ENCODE measurements at regions not wholly inside any gene's neighbourhood (a gene's known extent, or its start where the extent isn't known, plus 50 kb on each side); places are given as distances from the start of the nearest gene placed in this dataset.

DNA sequence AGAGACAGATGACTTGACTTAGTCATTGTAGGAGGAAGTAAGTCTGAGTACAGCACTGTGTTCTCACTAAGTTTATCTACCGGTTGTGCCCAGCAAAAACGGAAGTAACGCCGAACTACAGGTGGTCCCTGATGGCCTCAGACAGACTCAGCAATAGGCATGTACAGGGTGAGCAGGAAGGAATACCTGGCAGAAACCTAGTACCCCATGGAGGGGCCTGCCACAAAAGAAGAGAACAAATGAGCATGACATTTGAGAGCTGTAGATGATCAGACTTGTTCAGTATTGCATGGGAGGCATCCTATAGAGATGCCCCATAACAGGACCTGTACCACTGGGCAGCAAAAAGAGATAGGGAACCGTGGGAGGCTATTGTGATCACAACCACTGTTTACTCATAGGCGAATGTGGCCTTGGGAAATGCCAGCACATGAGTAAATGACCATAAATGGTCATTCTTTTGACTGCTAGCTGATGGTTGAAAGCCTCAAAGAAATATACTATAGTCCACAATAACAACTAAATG, 106.4 kb upstream of the TAB2 start:
- H3K27ac Mint-ChIP-seq, result peak overlapping the region; percentile 87
- peak overlapping the region; percentile 47 for H3K4me3 Mint-ChIP-seq
- H3K4me1 Mint-ChIP-seq, result peaks cover 14% of the 10 kb centered on the region
- H3K9me3 Mint-ChIP-seq, result no peaks in the 10 kb centered on the region
- H3K27me3 Mint-ChIP-seq, result no peaks in the 10 kb centered on the region
- H3K36me3 Mint-ChIP-seq, result no peaks in the 10 kb centered on the region
- peak; percentile 88 for ATAC-seq

DNA sequence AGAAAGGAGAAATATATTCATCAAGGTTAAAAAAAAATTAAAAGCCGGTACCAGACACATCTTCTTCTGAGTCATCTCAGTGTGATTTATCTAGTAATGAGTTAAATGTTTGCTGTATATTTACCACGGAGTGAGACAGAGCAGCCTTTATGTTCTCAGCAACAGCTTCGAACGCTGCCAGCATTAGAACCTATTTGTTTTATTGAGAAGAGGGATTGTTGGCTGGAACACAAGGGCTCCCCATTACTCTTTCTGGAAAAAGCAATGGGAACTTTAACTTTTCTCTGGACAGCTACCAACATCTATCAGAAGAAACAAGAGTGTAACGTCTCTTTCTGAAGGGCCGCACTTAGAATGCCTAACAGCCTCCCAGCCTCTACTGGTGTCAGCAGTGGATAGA, 105.3 kb upstream of the TAB2 start:
- Mint-ChIP-seq H3K4me3 (no peak overlapping the region), H3K27me3 (no peaks in the 10 kb centered on the region), H3K4me1 (peaks cover 14% of the 10 kb centered on the region), H3K9me3 (no peaks in the 10 kb centered on the region), H3K27ac (no peak overlapping the region), H3K36me3 (no peaks in the 10 kb centered on the region)
- no peak for ATAC-seq

DNA sequence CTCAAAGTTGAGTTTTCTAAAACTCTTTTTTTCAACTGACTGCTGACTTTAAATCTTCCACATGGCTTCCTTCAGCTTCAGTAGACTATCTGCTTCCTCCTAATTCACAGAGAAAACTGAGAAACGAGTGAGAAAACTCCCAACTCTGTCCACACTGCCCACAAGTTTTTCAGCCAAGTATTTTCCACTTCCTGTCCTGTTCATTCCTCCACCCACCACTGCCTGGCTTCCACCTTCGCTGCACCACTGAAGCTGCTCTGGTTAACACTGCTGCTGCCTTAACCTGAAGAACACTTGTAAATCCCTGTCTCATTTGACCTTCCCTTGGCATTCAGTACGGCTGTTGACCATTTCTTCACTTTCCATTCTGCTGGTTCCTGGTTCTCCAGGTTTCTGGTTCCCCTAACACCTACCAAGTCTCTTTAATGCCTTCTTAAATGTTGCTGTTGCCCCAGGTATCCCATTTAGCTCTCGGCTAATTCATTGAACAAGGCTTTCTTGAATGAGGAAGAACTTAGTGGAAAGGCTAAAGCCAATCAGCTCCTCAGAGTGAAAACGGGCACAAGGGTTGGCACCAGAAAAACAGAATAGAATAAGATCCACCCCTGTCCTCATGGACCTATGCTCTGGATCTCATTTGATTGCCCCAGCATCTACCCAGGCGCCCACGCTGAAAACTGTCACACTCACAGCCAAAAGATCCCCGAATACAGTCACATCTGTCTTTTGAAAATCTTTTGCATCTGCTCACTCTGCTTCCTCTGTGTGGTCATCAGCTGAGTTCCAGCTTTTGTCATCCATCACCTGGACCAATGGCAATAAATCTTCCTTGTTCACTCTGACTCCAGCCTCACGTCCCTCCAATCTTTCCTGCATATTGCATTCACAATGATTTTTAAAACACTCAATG, 104.4 kb upstream of the TAB2 start:
- Mint-ChIP-seq H3K4me3 (no peak overlapping the region), H3K9me3 (no peaks in the 10 kb centered on the region), H3K27ac (no peak overlapping the region), H3K4me1 (peaks cover 17% of the 10 kb centered on the region), H3K36me3 (no peaks in the 10 kb centered on the region), H3K27me3 (no peaks in the 10 kb centered on the region)
- ATAC-seq, result peak; percentile 84

DNA sequence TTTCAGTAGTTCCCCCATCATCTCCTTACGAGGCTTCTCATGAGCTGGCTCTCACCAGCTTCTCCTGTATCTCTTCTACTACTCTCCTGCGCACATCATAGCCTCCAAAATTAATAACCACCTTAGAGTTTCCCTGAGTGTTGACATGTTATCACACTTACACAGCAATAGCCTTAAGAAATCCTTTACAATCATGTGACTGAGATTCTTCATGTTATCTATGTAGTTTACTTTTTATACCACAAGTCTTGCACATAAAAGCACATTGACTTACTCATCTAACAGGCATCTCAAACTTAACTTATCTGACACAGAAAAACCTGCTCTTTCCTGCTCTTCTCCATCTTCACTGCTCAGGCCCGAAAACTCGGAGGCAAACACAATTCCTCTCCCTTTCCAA, 103.7 kb upstream of the TAB2 start:
- peak; percentile 2 for ATAC-seq
- Mint-ChIP-seq H3K36me3 (no peaks in the 10 kb centered on the region), H3K9me3 (no peaks in the 10 kb centered on the region), H3K27me3 (no peaks in the 10 kb centered on the region), H3K4me3 (no peak overlapping the region), H3K4me1 (peaks cover 24% of the 10 kb centered on the region), H3K27ac (no peak overlapping the region)

DNA sequence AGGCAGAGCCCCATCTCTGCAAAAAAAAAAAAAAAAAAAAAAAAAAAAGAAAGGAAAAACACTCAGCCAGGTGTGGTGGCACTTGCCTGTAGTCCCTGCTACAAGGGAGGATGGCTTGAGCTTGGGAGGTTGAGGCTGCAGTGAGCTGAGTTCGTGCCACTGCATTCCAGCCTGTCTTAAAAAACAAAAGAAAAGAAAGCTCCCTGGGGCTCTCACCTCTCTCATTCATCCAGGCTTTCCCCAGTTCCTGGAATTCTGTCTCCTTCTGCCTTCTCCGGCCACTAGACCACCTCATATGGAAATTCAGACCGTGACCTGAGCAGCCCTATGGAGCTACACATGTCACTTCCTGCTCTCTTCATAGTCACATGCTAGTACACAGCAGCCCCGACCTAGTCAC, 101.1 kb upstream of the TAB2 start:
- H3K36me3 Mint-ChIP-seq, result no peaks in the 10 kb centered on the region
- H3K9me3 Mint-ChIP-seq, result no peaks in the 10 kb centered on the region
- H3K27ac Mint-ChIP-seq, result peak overlapping the region; percentile 41
- no peak overlapping the region for H3K4me3 Mint-ChIP-seq
- ATAC-seq, result no peak
- no peaks in the 10 kb centered on the region for H3K27me3 Mint-ChIP-seq
- peaks cover 11% of the 10 kb centered on the region for H3K4me1 Mint-ChIP-seq

DNA sequence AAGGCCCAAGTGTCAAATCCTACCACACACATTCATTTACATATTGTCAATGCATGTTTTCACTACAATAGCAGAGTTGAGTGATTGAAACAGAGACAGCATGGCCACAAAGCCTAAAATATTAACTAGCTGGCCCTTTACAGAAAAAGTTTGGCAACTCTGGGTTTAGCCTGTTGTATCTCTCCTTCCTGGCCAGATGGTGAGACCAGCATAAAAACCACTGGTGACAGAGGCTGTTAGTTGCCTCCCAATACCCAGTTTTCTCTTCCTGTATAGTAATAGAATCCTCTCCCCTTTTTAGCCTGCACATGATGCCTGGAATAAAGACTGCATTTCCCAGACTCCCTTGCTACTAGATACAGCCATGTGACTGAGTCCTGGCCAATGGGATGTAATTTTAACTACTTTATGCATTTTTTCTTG, 100.0 kb upstream of the TAB2 start:
- no peak for ATAC-seq
- Mint-ChIP-seq H3K4me1 (peaks cover 11% of the 10 kb centered on the region), H3K27ac (no peak overlapping the region)

DNA sequence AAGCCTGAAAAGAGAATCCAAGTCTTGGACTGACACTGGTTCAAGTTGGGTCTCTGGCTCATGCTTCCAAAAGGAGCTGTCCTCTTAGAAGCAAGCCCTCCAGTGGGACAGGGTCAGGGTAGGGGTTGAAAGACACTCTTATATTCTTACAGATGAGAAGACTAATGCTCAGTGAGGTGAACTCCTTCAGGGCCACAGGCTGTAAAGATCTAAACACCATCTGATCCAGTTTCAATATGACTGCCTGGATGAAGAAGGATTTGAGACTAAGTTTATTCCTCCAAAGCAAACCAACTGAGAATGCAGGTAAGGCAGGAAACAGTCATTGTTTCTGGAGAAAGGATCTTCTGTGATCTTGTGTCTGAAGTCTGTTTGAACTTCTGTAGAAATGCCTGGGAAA, 99.0 kb upstream of the TAB2 start:
- no peaks in the 10 kb centered on the region for H3K9me3 Mint-ChIP-seq
- peak overlapping the region; percentile 87 for H3K27ac Mint-ChIP-seq
- no peaks in the 10 kb centered on the region for H3K36me3 Mint-ChIP-seq
- H3K4me3 Mint-ChIP-seq, result peak overlapping the region; percentile 50
- peaks cover 11% of the 10 kb centered on the region for H3K4me1 Mint-ChIP-seq
- H3K27me3 Mint-ChIP-seq, result no peaks in the 10 kb centered on the region
- ATAC-seq, result peak; percentile 66

More for the DNA sequence above, 100.0 kb upstream of the TAB2 start:
- no peak overlapping the region for H3K4me3 Mint-ChIP-seq
- no peaks in the 10 kb centered on the region for H3K9me3 Mint-ChIP-seq
- H3K36me3 Mint-ChIP-seq, result no peaks in the 10 kb centered on the region
- H3K27me3 Mint-ChIP-seq, result no peaks in the 10 kb centered on the region

DNA sequence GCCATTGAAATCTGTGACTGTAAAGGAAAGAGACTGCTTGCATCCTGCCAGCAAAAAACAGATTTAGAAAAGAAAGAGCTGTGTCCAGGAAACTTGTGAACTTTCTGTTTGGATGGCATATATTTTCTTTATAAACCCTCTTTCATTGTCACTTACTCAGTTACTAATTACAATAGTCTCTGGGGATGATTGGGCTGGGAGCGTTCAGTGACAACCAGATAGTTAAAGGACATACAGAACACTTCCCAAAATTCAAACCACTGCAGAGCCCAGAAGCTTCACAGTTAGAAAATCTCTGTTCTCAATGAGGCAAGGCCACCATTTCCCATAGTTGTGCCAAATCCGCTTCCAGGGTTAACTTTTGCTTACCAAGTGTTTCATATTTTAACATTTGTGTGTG, 98.6 kb upstream of the TAB2 start:
- Mint-ChIP-seq H3K4me3 (peak overlapping the region; percentile 50), H3K27ac (peak overlapping the region; percentile 87), H3K27me3 (no peaks in the 10 kb centered on the region), H3K4me1 (peaks cover 11% of the 10 kb centered on the region), H3K9me3 (no peaks in the 10 kb centered on the region), H3K36me3 (no peaks in the 10 kb centered on the region)
- peak; percentile 71 for ATAC-seq

DNA sequence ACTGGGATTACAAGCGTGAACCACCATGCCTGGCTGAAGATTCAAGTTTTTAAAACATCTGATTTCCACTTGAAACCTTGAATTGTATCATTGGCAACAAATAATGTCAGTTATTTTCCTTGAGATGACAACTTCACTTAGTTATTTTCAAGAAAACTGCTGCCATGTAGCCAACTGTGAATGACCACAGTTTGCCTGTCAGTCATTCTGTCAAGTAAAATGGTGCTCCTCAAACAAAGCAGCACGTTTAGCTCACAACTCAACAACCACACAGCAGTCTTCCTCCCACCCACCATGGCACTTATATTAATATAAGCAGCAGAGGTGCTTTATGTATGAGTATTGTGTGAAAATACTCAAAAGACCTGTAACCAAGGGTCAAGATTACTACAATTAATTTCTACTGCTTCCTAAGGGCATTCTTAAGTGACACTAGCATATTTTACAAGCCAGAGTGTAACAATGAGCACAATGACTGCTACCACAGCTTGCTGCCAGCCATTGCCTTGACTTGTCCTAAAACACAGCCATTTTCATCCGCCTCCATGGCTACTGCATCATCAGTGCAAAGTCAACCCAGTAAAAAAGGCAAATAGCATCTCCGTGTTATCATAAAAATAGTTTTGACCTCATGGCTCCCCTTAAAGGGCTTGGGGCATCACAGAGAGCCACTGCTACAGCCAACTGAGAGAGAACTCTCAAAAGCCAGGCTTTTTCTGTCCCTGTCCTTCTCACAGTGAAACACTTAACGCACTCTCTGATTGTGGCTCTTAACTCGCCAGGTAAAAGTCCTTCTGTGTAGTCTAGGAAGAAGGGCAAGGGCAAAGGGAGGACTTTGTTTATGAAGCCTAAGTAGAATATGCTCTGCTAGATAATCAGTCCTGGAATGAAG, 96.4 kb upstream of the TAB2 start:
- ATAC-seq, result no peak
- Mint-ChIP-seq H3K36me3 (no peaks in the 10 kb centered on the region), H3K4me1 (peaks cover 11% of the 10 kb centered on the region), H3K9me3 (no peaks in the 10 kb centered on the region), H3K27ac (peak overlapping the region; percentile 53), H3K4me3 (no peak overlapping the region), H3K27me3 (no peaks in the 10 kb centered on the region)

DNA sequence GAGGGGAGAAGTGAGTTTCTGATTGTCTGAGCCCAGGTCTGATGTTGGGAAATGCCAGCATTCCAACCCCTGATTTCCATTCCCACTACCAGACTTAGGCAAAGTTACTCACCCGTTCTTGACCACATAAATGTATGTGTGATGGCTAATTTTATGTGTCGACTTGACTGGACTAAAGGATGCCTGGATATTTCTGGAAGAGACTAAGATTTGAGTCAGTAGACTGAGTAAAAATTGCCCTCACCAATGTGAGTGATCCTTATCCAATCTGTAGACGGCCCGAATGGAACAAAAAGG, 95.8 kb upstream of the TAB2 start:
- H3K27me3 Mint-ChIP-seq, result no peaks in the 10 kb centered on the region
- ATAC-seq, result no peak
- H3K27ac Mint-ChIP-seq, result peak overlapping the region; percentile 53
- no peaks in the 10 kb centered on the region for H3K9me3 Mint-ChIP-seq
- no peak overlapping the region for H3K4me3 Mint-ChIP-seq
- H3K36me3 Mint-ChIP-seq, result no peaks in the 10 kb centered on the region
- peaks cover 11% of the 10 kb centered on the region for H3K4me1 Mint-ChIP-seq

DNA sequence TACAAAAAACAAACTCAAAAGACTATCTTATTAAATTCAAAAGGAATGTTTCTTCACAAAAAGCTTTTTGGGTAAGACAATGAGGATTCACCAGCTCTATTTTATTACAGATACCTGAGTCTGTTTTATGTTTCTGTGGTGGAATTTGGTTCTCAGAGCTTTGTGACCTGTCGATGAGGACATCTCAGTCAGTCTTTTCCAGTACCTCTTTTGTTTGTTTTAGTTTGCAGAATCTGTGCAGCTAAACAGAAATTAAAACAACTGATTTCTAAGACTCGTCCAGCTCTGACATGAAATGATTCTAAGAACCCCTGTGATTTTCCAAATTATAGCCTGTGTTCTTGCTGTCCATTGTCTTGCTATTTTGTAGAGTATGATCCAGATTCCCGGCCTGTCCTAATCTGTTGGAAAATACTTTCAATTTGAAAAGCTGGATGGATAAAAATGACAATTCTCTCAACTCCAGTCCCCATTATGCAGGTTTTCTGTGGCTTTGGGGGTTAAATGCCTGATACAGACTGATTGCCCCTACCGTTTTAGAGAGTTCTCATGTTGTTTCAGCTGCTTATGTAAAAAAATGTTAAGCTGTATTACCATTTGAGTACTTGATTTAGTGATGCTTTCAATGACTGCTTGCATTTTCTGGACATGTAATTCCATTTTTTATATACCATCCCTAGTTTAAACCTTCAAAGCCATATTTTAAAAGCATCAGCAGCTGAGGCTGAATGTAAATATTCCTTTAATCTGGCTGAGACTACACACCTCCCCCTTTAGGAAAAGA, 94.2 kb upstream of the TAB2 start:
- Mint-ChIP-seq H3K27me3 (no peaks in the 10 kb centered on the region), H3K9me3 (no peaks in the 10 kb centered on the region), H3K4me3 (no peak overlapping the region), H3K36me3 (no peaks in the 10 kb centered on the region), H3K4me1 (peaks cover 7% of the 10 kb centered on the region), H3K27ac (no peak overlapping the region)
- ATAC-seq, result no peak

DNA sequence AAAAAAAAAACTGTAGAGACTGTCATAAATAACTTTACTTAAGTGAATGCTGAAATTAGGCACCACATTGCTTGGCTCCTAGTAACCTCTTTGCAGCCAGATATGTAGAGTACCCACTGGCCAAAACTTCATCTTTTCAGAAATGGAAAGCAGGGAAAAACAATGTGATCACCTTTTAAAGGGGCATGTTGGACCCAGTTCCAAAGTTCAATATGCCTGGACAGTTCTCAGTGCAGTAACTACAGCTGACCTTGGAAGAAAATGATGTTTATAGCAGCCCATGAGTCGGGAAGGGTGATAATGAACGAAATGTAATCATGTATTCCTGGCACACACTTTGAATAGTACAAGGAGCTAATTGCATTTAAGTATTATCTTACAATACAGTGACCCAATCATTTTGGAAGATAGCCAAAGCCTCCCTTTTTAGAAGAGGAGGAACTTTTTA, 93.6 kb upstream of the TAB2 start:
- no peak overlapping the region for H3K4me3 Mint-ChIP-seq
- peaks cover 5% of the 10 kb centered on the region for H3K4me1 Mint-ChIP-seq
- no peak for ATAC-seq
- H3K27ac Mint-ChIP-seq, result no peak overlapping the region
- no peaks in the 10 kb centered on the region for H3K9me3 Mint-ChIP-seq
- H3K27me3 Mint-ChIP-seq, result no peaks in the 10 kb centered on the region
- H3K36me3 Mint-ChIP-seq, result peaks cover 4% of the 10 kb centered on the region

DNA sequence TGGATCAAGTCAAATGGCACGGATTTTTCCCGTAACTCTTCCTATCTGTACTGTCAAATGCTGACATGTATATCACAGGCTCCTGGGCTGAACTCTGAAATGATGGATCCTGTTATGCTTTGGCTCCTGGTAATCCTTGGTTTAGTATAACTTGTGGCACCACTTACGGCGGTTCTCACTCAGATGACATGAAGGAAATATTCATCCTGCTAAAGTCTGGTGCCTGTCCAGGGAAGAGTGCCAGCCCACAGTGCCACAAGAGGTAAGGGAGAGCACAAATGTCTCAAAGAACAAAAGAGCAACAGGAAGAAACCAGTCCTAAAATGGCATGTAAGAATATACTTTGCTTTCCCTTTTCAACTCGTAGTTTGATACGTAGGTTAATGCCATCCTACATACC, 93.1 kb upstream of the TAB2 start:
- H3K27me3 Mint-ChIP-seq, result no peaks in the 10 kb centered on the region
- no peaks in the 10 kb centered on the region for H3K9me3 Mint-ChIP-seq
- H3K36me3 Mint-ChIP-seq, result peaks cover 6% of the 10 kb centered on the region
- H3K4me3 Mint-ChIP-seq, result no peak overlapping the region
- peaks cover 9% of the 10 kb centered on the region for H3K4me1 Mint-ChIP-seq
- ATAC-seq, result no peak
- H3K27ac Mint-ChIP-seq, result no peak overlapping the region

DNA sequence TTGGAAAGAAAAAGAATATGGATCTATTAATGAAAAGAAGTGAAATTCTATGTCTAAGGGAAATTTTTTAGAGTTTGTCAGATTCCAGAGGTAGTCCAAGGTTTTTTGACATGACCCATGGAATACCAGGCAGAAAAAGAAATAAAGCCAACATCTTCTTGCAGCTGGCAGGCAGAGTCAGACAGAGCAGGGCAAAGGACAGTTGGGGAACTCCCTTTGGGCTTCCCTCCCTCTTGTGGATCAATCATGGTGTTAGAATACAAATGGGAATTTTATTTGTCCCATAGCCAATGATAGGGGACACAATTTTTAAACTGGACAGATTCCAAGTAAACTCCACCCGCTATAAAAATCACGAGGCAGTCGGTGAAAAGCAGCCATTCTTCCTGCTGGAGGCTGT, 92.1 kb upstream of the TAB2 start:
- Mint-ChIP-seq H3K27ac (no peak overlapping the region), H3K4me1 (peaks cover 17% of the 10 kb centered on the region), H3K27me3 (no peaks in the 10 kb centered on the region), H3K4me3 (no peak overlapping the region), H3K9me3 (no peaks in the 10 kb centered on the region), H3K36me3 (peaks cover 6% of the 10 kb centered on the region)
- no peak for ATAC-seq

DNA sequence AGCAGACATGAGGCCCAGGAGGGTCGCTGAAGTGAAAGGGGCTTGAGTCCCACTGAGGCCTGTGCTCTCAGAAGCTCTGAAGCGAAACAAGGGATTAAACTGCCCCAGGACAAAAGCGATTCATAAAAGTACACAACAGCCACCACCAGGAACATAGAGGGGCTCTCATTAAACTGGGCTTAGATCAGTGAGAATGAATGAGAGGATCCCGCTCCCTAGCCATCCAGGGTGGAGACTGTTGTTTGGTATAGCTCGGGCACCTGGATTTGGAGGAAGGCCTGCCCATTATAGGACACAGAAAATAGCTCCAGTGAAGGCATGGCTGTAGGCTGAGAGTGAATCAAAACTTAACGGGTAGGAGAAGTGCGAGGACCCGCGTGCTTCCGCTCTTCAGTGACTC, 91.6 kb upstream of the TAB2 start:
- H3K4me3 Mint-ChIP-seq, result no peak overlapping the region
- ATAC-seq, result no peak
- H3K36me3 Mint-ChIP-seq, result peaks cover 6% of the 10 kb centered on the region
- H3K9me3 Mint-ChIP-seq, result no peaks in the 10 kb centered on the region
- no peaks in the 10 kb centered on the region for H3K27me3 Mint-ChIP-seq
- no peak overlapping the region for H3K27ac Mint-ChIP-seq
- peaks cover 23% of the 10 kb centered on the region for H3K4me1 Mint-ChIP-seq
